Activated T-helper 17 cell treated with anti-CD3 and anti-CD28 coated beads, Interleukin-2, amount 50 U/mL, for 72 hours (primary cell): ENCODE measurements at regions not wholly inside any gene's neighbourhood (a gene's known extent, or its start where the extent isn't known, plus 50 kb on each side); places are given as distances from the start of the nearest gene placed in this dataset.
"Not testable (repeated sequence)": the region's sequence is repeated elsewhere in the genome, so short reads cannot be mapped to it uniquely, and the experiment has no call there.

Source experiments
- ATAC-seq: fragments of 150-1000 bp; cut with Tn5 transposase; replicated peaks from 2 replicates; pipeline ENCODE4 v1.10.0; 2021; ENCODE audit warnings: mild to moderate bottlenecking, moderate library complexity
- H3K27ac Mint-ChIP-seq: one replicate; pipeline ENCODE4 v1.8.0; 2022; ENCODE audit warnings: mixed read lengths
- H3K27me3 Mint-ChIP-seq: one replicate; pipeline ENCODE4 v1.8.0; 2022; ENCODE audit warnings: mixed read lengths
- H3K36me3 Mint-ChIP-seq: one replicate; pipeline ENCODE4 v1.8.0; 2022; ENCODE audit warnings: low read depth, mild to moderate bottlenecking, mixed read lengths
- H3K4me1 Mint-ChIP-seq: one replicate; pipeline ENCODE4 v1.8.0; 2022; ENCODE audit warnings: mixed read lengths
- H3K4me3 Mint-ChIP-seq: one replicate; pipeline ENCODE4 v1.8.0; 2022; ENCODE audit warnings: mild to moderate bottlenecking, mixed read lengths
- H3K9me3 Mint-ChIP-seq: one replicate; pipeline ENCODE4 v1.8.0; 2022; ENCODE audit warnings: mixed read lengths

GRCh38 chr16:22722551-22723541 lies 91.1 kb upstream of the HS3ST2 start:
- H3K4me1 Mint-ChIP-seq: not testable (repeated sequence)

GRCh38 chr16:22726868-22727267 lies 87.1 kb upstream of the HS3ST2 start:
- Mint-ChIP-seq H3K9me3 (no peaks in the 10 kb centered on the region), H3K4me1 (no peaks in the 10 kb centered on the region), H3K4me3 (no peak overlapping the region), H3K27ac (no peak overlapping the region), H3K27me3 (peaks cover 11% of the 10 kb centered on the region), H3K36me3 (no peaks in the 10 kb centered on the region)
- no peak for ATAC-seq

More at GRCh38 chr16:22722551-22723541, 91.1 kb upstream of the HS3ST2 start:
- H3K27me3 Mint-ChIP-seq: peaks cover 26% of the 10 kb centered on the region
- H3K36me3 Mint-ChIP-seq, H3K9me3 Mint-ChIP-seq, H3K27ac Mint-ChIP-seq, H3K4me3 Mint-ChIP-seq, ATAC-seq: not testable (repeated sequence)

- no peak for ATAC-seq
- H3K4me3 Mint-ChIP-seq: no peak overlapping the region
- H3K4me1 Mint-ChIP-seq: no peaks in the 10 kb centered on the region
- no peaks in the 10 kb centered on the region for H3K36me3 Mint-ChIP-seq
- peaks cover 12% of the 10 kb centered on the region for H3K27me3 Mint-ChIP-seq
- no peaks in the 10 kb centered on the region for H3K9me3 Mint-ChIP-seq
- H3K27ac Mint-ChIP-seq: no peak overlapping the region
Observed at GRCh38 chr16:22727285-22728166, 86.4 kb upstream of the HS3ST2 start.

GRCh38 chr16:22728167-22728836 lies 85.7 kb upstream of the HS3ST2 start:
- no peaks in the 10 kb centered on the region for H3K9me3 Mint-ChIP-seq
- H3K4me1 Mint-ChIP-seq: no peaks in the 10 kb centered on the region
- peaks cover 16% of the 10 kb centered on the region for H3K27me3 Mint-ChIP-seq
- H3K4me3 Mint-ChIP-seq: no peak overlapping the region
- no peaks in the 10 kb centered on the region for H3K36me3 Mint-ChIP-seq
- ATAC-seq: no peak
- H3K27ac Mint-ChIP-seq: no peak overlapping the region

- no peak overlapping the region for H3K4me3 Mint-ChIP-seq
- H3K27me3 Mint-ChIP-seq: peaks cover 24% of the 10 kb centered on the region
- no peaks in the 10 kb centered on the region for H3K36me3 Mint-ChIP-seq
- H3K4me1 Mint-ChIP-seq: no peaks in the 10 kb centered on the region
- H3K27ac Mint-ChIP-seq: no peak overlapping the region
- ATAC-seq: no peak
- H3K9me3 Mint-ChIP-seq: no peaks in the 10 kb centered on the region
Observed at GRCh38 chr16:22732400-22732799, 81.6 kb upstream of the HS3ST2 start.

- Mint-ChIP-seq H3K27ac (no peak overlapping the region), H3K4me1 (no peaks in the 10 kb centered on the region), H3K9me3 (no peaks in the 10 kb centered on the region), H3K36me3 (no peaks in the 10 kb centered on the region), H3K4me3 (no peak overlapping the region), H3K27me3 (peaks cover 22% of the 10 kb centered on the region)
- ATAC-seq: no peak
Observed at GRCh38 chr16:22732959-22733358, 81.0 kb upstream of the HS3ST2 start.

- no peak overlapping the region for H3K27ac Mint-ChIP-seq
- peaks cover 24% of the 10 kb centered on the region for H3K27me3 Mint-ChIP-seq
- H3K9me3 Mint-ChIP-seq: no peaks in the 10 kb centered on the region
- H3K36me3 Mint-ChIP-seq: no peaks in the 10 kb centered on the region
- ATAC-seq: no peak
- no peak overlapping the region for H3K4me3 Mint-ChIP-seq
- no peaks in the 10 kb centered on the region for H3K4me1 Mint-ChIP-seq
Observed at GRCh38 chr16:22734368-22734767, 79.6 kb upstream of the HS3ST2 start.

- ATAC-seq: no peak
- Mint-ChIP-seq H3K9me3 (no peaks in the 10 kb centered on the region), H3K27me3 (peaks cover 25% of the 10 kb centered on the region), H3K4me1 (no peaks in the 10 kb centered on the region), H3K4me3 (no peak overlapping the region), H3K27ac (no peak overlapping the region), H3K36me3 (no peaks in the 10 kb centered on the region)
Observed at GRCh38 chr16:22736791-22737190, 77.2 kb upstream of the HS3ST2 start.

GRCh38 chr16:22739077-22739476 lies 74.9 kb upstream of the HS3ST2 start:
- Mint-ChIP-seq H3K27me3 (peaks cover 23% of the 10 kb centered on the region), H3K27ac (no peak overlapping the region), H3K9me3 (peaks cover 4% of the 10 kb centered on the region), H3K4me1 (no peaks in the 10 kb centered on the region), H3K36me3 (no peaks in the 10 kb centered on the region), H3K4me3 (no peak overlapping the region)
- ATAC-seq: no peak

- Mint-ChIP-seq H3K4me3 (no peak overlapping the region), H3K27ac (no peak overlapping the region), H3K9me3 (peaks cover 10% of the 10 kb centered on the region), H3K4me1 (no peaks in the 10 kb centered on the region), H3K27me3 (peaks cover 31% of the 10 kb centered on the region), H3K36me3 (no peaks in the 10 kb centered on the region)
- ATAC-seq: no peak
Observed at GRCh38 chr16:22743401-22743800, 70.6 kb upstream of the HS3ST2 start.

GRCh38 chr16:22751104-22751667 lies 62.8 kb upstream of the HS3ST2 start:
- ATAC-seq: no peak
- no peaks in the 10 kb centered on the region for H3K4me1 Mint-ChIP-seq
- H3K4me3 Mint-ChIP-seq: no peak overlapping the region
- no peak overlapping the region for H3K27ac Mint-ChIP-seq
- peaks cover 15% of the 10 kb centered on the region for H3K27me3 Mint-ChIP-seq
- peaks cover 11% of the 10 kb centered on the region for H3K9me3 Mint-ChIP-seq
- no peaks in the 10 kb centered on the region for H3K36me3 Mint-ChIP-seq

GRCh38 chr16:22751685-22752084 lies 62.3 kb upstream of the HS3ST2 start:
- ATAC-seq: no peak
- peaks cover 11% of the 10 kb centered on the region for H3K9me3 Mint-ChIP-seq
- no peaks in the 10 kb centered on the region for H3K36me3 Mint-ChIP-seq
- no peak overlapping the region for H3K4me3 Mint-ChIP-seq
- no peaks in the 10 kb centered on the region for H3K4me1 Mint-ChIP-seq
- H3K27me3 Mint-ChIP-seq: peaks cover 18% of the 10 kb centered on the region
- no peak overlapping the region for H3K27ac Mint-ChIP-seq

- Mint-ChIP-seq H3K27ac (no peak overlapping the region), H3K4me1 (no peaks in the 10 kb centered on the region), H3K36me3 (no peaks in the 10 kb centered on the region), H3K9me3 (peaks cover 7% of the 10 kb centered on the region), H3K4me3 (no peak overlapping the region), H3K27me3 (peaks cover 19% of the 10 kb centered on the region)
- ATAC-seq: no peak
Observed at GRCh38 chr16:22753451-22753850, 60.5 kb upstream of the HS3ST2 start.

GRCh38 chr16:22754577-22754976 lies 59.4 kb upstream of the HS3ST2 start:
- H3K4me1 Mint-ChIP-seq: no peaks in the 10 kb centered on the region
- no peak overlapping the region for H3K27ac Mint-ChIP-seq
- H3K4me3 Mint-ChIP-seq: no peak overlapping the region
- no peak for ATAC-seq
- no peaks in the 10 kb centered on the region for H3K36me3 Mint-ChIP-seq
- peaks cover 7% of the 10 kb centered on the region for H3K9me3 Mint-ChIP-seq
- H3K27me3 Mint-ChIP-seq: peaks cover 24% of the 10 kb centered on the region
